HepG2 (cell line): ENCODE measurements at regions not wholly inside any gene's neighbourhood (a gene's known extent, or its start where the extent isn't known, plus 50 kb on each side); places are given as distances from the start of the nearest gene placed in this dataset.
"Not testable (repeated sequence)": the region's sequence is repeated elsewhere in the genome, so short reads cannot be mapped to it uniquely, and the experiment has no call there.

Experiments
- ATAC-seq: fragments of 200-7000 bp; cut with Tn5 transposase; 3 replicates; pipeline ENCODE4 v1.9.1; 2020; ENCODE audit warnings: mild to moderate bottlenecking, moderate library complexity
- BruUV-seq: library from RNA; stranded (reverse); fragments of 400-500 nt; replicated peaks from 2 replicates; lab custom pipeline; 2021; lab: Mats Ljungman, UMichigan
- CTCF ChIA-PET: fragments of 300-600 bp; formaldehyde crosslinking; extraction: SDS; loops from one replicate; lab custom pipeline; 2021; ENCODE audit warnings: low total read pairs, inconsistent platforms, low intra/inter-chr PET ratio; lab: Yijun Ruan, JAX
- POLR2A ChIA-PET: fragments of 350-600 bp; sonication (Branson Sonifier 250); formaldehyde crosslinking; loops from one replicate; lab custom pipeline; 2020; ENCODE audit warnings: antibody characterized with exemption, inconsistent platforms; lab: Yijun Ruan, JAX
- DNase-seq: peaks from one replicate; pipeline ENCODE4 v3.0.0-alpha.2; 2015; ENCODE audit warnings: low spot score
- FAIRE-seq: peaks from 3 replicates; lab custom pipeline; 2011; peaks lifted over from hg19 to GRCh38; lab: Jason Lieb, UNC
- H2AFZ ChIP-seq: one replicate; pipeline ENCODE4 v1.6.1; 2011; ENCODE audit warnings: low read length, inconsistent platforms
- H3K27ac ChIP-seq: fragments of 300-600 bp; 3 replicates; pipeline ENCODE4 v1.8.0; 2011; ENCODE audit warnings: mixed run types, mild to moderate bottlenecking, mixed read lengths, low read length, inconsistent platforms; ENCODE audit not compliant: insufficient read depth; ENCODE audit errors: extremely low read length
- H3K27me3 ChIP-seq, 2 experiments: fragments of 200-600 bp in 1 of 2; 2 replicates in 1 of 2; 3 replicates in 1 of 2; pipeline versions ENCODE4 v1.6.0 to v1.8.0; 2011; ENCODE audit warnings: low read length in 2 of 2, mild to moderate bottlenecking in 2 of 2, moderate library complexity in 2 of 2, inconsistent platforms in 1 of 2; ENCODE audit not compliant: insufficient read depth in 2 of 2, control insufficient read depth in 1 of 2
- H3K36me3 ChIP-seq, 2 experiments: fragments of 200-600 bp in 1 of 2; replicated peaks in 1 of 2; 2 replicates in 1 of 2; 3 replicates in 1 of 2; pipeline versions ENCODE4 v1.5.1 to v1.8.0; 2011; ENCODE audit warnings: low read length in 2 of 2, inconsistent platforms in 1 of 2; ENCODE audit not compliant: insufficient read depth in 2 of 2, control insufficient read depth in 1 of 2
- H3K4me1 ChIP-seq: 2 replicates; pipeline ENCODE4 v1.5.1; 2012; ENCODE audit warnings: low read length, inconsistent platforms; ENCODE audit not compliant: insufficient read depth
- H3K4me2 ChIP-seq: 2 replicates; pipeline ENCODE4 v1.6.0; 2011; ENCODE audit warnings: low read depth, low read length, inconsistent platforms
- H3K4me3 ChIP-seq, 3 experiments: fragments of 200-600 bp in 1 of 3; sonication (generic), shearing (Covaris generic) in 1 of 3; replicated peaks in 1 of 3; 2 replicates each; pipeline ENCODE4 v1.5.1; 2011 to 2016; ENCODE audit warnings: low read length in 3 of 3, inconsistent platforms in 2 of 3, low read depth in 2 of 3, mild to moderate bottlenecking in 2 of 3, control low read depth in 1 of 3, mixed read lengths in 1 of 3; ENCODE audit not compliant: insufficient read depth in 1 of 3
- H3K79me2 ChIP-seq: one replicate; pipeline ENCODE4 v1.6.1; 2011; ENCODE audit warnings: low read length, inconsistent platforms; ENCODE audit not compliant: insufficient read depth
- H3K9ac ChIP-seq: 2 replicates; pipeline ENCODE4 v1.6.0; 2011; ENCODE audit warnings: mild to moderate bottlenecking, low read depth, low read length, inconsistent platforms; ENCODE audit not compliant: insufficient read depth
- H3K9me3 ChIP-seq: 2 replicates; pipeline ENCODE4 v1.5.1; 2012; ENCODE audit warnings: mild to moderate bottlenecking, low read length
- H4K20me1 ChIP-seq: 2 replicates; pipeline ENCODE4 v1.6.0; 2011; ENCODE audit warnings: inconsistent platforms, mild to moderate bottlenecking, low read length, moderate library complexity; ENCODE audit not compliant: insufficient read depth
- ARNT ChIP-seq: fragments of 450-650 bp; IDR thresholded peaks from 2 replicates; pipeline ENCODE4 v1.6.1; 2017
- ATF7 ChIP-seq, 2 experiments: fragments of 450-650 bp in 1 of 2; sonication (generic) in 1 of 2; formaldehyde crosslinking in 1 of 2; IDR thresholded peaks; 2 replicates each; pipeline versions ENCODE4 v1.4.0 to v1.6.1; 2016 to 2020; ENCODE audit warnings: antibody characterized with exemption in 1 of 2, mild to moderate bottlenecking in 1 of 2, missing genetic modification reagents in 1 of 2
- FOXA1 ChIP-seq, 2 experiments: fragments of 450-650 bp in 1 of 2; sonication (generic) in 1 of 2; formaldehyde crosslinking in 1 of 2; IDR thresholded peaks; 2 replicates each; pipeline versions ENCODE4 v1.4.0 to v1.6.1; 2016 to 2020; ENCODE audit warnings: missing genetic modification reagents in 1 of 2
- FOXK2 ChIP-seq: fragments of 450-650 bp; IDR thresholded peaks from 2 replicates; pipeline ENCODE4 v1.6.1; 2016
- FOXP1 ChIP-seq, 2 experiments: fragments of 450-650 bp in 1 of 2; IDR thresholded peaks; 2 replicates each; pipeline ENCODE4 v1.6.1; 2017 to 2018; ENCODE audit warnings: antibody characterized with exemption in 1 of 2
- IKZF1 ChIP-seq: fragments of 450-650 bp; IDR thresholded peaks from 2 replicates; pipeline ENCODE4 v1.7.1; 2016
- LCORL ChIP-seq, 2 experiments: fragments of 450-650 bp in 1 of 2; sonication (generic) in 1 of 2; formaldehyde crosslinking in 1 of 2; IDR thresholded peaks; 2 replicates each; pipeline versions ENCODE4 v1.5.0 to v1.6.1; 2017 to 2020; ENCODE audit warnings: antibody characterized with exemption in 1 of 2, missing genetic modification reagents in 1 of 2
- NBN ChIP-seq: fragments of 450-650 bp; conservative IDR thresholded peaks from 2 replicates; pipeline ENCODE4 v1.6.1; 2017
- NONO ChIP-seq, 2 experiments: fragments of 450-650 bp in 1 of 2; sonication (generic) in 1 of 2; formaldehyde crosslinking in 1 of 2; IDR thresholded peaks in 1 of 2; conservative IDR thresholded peaks in 1 of 2; 2 replicates each; pipeline versions ENCODE4 v1.6.1 to v1.8.0; 2017 to 2022; ENCODE audit warnings: mild to moderate bottlenecking in 1 of 2, missing genetic modification reagents in 1 of 2, moderate library complexity in 1 of 2
- PHB2 ChIP-seq: fragments of 450-650 bp; IDR thresholded peaks from 2 replicates; pipeline ENCODE4 v1.6.1; 2018; ENCODE audit not compliant: partially characterized antibody
- SOX6 ChIP-seq, 2 experiments: fragments of 450-650 bp in 1 of 2; sonication (generic) in 1 of 2; formaldehyde crosslinking in 1 of 2; IDR thresholded peaks; 2 replicates each; pipeline versions ENCODE4 v1.4.0 to v1.6.1; 2017 to 2020; ENCODE audit warnings: antibody characterized with exemption in 1 of 2, mild to moderate bottlenecking in 1 of 2, missing genetic modification reagents in 1 of 2
- ZNF282 ChIP-seq: fragments of 450-650 bp; IDR thresholded peaks from 2 replicates; pipeline ENCODE4 v1.6.1; 2018; ENCODE audit not compliant: partially characterized antibody
- WGBS: methylation state at CpG from one replicate; pipeline ENCODE4 v1.1.6; 2017; ENCODE audit warnings: low lambda C conversion rate; 5-methylcytosine and 5-hydroxymethylcytosine counted together
- in situ Hi-C: cut with HindIII; loops from 2 replicates; pipeline ENCODE4 v1.10.0; 2017; ENCODE audit warnings: low pct_unique_long_range_greater_than_20kb; ENCODE audit not compliant: extremely low pct_ligation_motif_present
- intact Hi-C: fragments of 100-400 bp; cut with micrococcal nuclease; formaldehyde crosslinking; loops from one replicate; pipeline ENCODE4 v1.10.0; 2022; ENCODE audit not compliant: unreplicated experiment
- TF ChIP-seq, protein P1 (sequence below): fragments of 450-650 bp; IDR thresholded peaks from 2 replicates; pipeline ENCODE4 v1.6.1; 2017

DNA sequence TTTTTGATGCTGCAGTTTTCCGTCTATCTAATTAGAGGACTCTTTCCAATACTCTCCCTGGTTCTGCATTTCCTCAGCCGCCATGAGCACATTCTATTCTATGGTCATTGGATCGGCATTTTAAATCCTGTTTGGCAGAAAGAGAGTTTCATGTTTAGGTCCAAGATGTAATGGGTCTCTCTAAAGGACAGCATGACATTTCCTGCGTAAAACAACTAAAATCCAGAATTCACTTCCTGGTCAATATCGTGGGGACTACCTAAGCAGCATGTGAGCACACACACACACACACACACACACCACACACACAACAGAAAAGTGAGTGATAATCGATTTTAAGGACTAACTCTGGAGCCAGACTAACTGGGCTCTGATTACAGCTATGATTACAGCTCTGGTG, 757.1 kb upstream of the TPTE start:
- H3K36me3 ChIP-seq, FAIRE-seq, H4K20me1 ChIP-seq, H3K27ac ChIP-seq, in situ Hi-C loops, intact Hi-C loops, H3K9ac ChIP-seq, BruUV-seq, POLR2A ChIA-PET, H3K27me3 ChIP-seq, DNase-seq, H3K4me1 ChIP-seq, H3K79me2 ChIP-seq, H2AFZ ChIP-seq, H3K4me3 ChIP-seq, ATAC-seq, CTCF ChIA-PET, H3K4me2 ChIP-seq: not testable (repeated sequence)
- 22% methylated on average over 6 of the region's 6 CpGs for WGBS
- TF ChIP-seq ARNT, result 0 out of 2 replicates have a peak, but pooled peaks have one; percentile 52
- peaks cover 92% of the 10 kb centered on the region for H3K9me3 ChIP-seq

DNA sequence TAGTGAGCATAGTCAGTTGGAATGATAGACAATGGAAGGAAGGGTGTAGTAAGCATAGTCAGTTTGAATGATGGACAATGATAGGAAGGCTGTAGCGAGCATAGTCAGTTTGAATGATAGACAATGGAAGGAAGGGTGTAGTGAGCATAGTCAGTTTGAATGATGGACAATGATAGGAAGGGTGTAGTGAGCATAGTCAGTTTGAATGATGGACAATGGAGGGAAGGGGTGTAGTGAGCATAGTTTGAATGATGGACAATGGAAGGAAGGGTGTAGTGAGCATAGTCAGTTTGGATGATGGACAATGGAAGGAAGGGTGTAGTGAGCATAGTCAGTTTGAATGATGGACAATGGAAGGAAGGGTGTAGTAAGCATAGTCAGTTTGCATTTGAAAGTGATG, 755.8 kb upstream of the TPTE start:
- H3K27ac ChIP-seq; DNase-seq; H3K9ac ChIP-seq; BruUV-seq; H3K36me3 ChIP-seq; CTCF ChIA-PET; in situ Hi-C loops; H3K4me1 ChIP-seq; H3K27me3 ChIP-seq; H3K4me3 ChIP-seq; intact Hi-C loops; POLR2A ChIA-PET; FAIRE-seq; H3K4me2 ChIP-seq; ATAC-seq; H4K20me1 ChIP-seq; H3K79me2 ChIP-seq; H2AFZ ChIP-seq; TF ChIP-seq FOXA1 (CRISPR knock-in tag; IDR thresholded peaks at IDR 0.05); ATF7 (CRISPR knock-in tag; IDR thresholded peaks at IDR 0.05); FOXP1 (CRISPR knock-in tag; IDR thresholded peaks at IDR 0.05); LCORL (CRISPR knock-in tag; IDR thresholded peaks at IDR 0.05); NONO (CRISPR knock-in tag; conservative IDR thresholded peaks at IDR 0.05); SOX6 (CRISPR knock-in tag; IDR thresholded peaks at IDR 0.05): not testable (repeated sequence)
- 0% methylated on average over 1 of the region's 1 CpG for WGBS
- peaks cover 93% of the 10 kb centered on the region for H3K9me3 ChIP-seq
- peak; percentile 59; the same call in 1 of the 2 replicates for TF ChIP-seq FOXK2
- TF ChIP-seq FOXA1 (IDR thresholded peaks at IDR 0.05), result peak; percentile 39; the same call in 1 of the 2 replicates
- peak; percentile 87 for TF ChIP-seq PHB2
- TF ChIP-seq, protein P1, sequence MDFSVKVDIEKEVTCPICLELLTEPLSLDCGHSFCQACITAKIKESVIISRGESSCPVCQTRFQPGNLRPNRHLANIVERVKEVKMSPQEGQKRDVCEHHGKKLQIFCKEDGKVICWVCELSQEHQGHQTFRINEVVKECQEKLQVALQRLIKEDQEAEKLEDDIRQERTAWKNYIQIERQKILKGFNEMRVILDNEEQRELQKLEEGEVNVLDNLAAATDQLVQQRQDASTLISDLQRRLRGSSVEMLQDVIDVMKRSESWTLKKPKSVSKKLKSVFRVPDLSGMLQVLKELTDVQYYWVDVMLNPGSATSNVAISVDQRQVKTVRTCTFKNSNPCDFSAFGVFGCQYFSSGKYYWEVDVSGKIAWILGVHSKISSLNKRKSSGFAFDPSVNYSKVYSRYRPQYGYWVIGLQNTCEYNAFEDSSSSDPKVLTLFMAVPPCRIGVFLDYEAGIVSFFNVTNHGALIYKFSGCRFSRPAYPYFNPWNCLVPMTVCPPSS, result peak; percentile 92
- 0 out of 2 replicates have a peak, but pooled peaks have one; percentile 26 for TF ChIP-seq ATF7 (IDR thresholded peaks at IDR 0.05)
- TF ChIP-seq ZNF282, result peak; percentile 95
- TF ChIP-seq NBN, result peak; percentile 89; the same call in 1 of the 2 replicates
- peak; percentile 61; the same call in 1 of the 2 replicates for TF ChIP-seq FOXP1 (IDR thresholded peaks at IDR 0.05)
- TF ChIP-seq LCORL (IDR thresholded peaks at IDR 0.05), result peak; percentile 41; the same call in 1 of the 2 replicates
- TF ChIP-seq ARNT, result peak; percentile 11; the same call in 1 of the 2 replicates
- TF ChIP-seq NONO (IDR thresholded peaks at IDR 0.05), result peak; percentile 41; the same call in 1 of the 2 replicates
- peak; percentile 91 for TF ChIP-seq SOX6 (IDR thresholded peaks at IDR 0.05)
- TF ChIP-seq IKZF1, result peak; percentile 96
